Body of pancreas (tissue), 4 donors: ENCODE measurements at regions not wholly inside any gene's neighbourhood (a gene's known extent, or its start where the extent isn't known, plus 50 kb on each side); places are given as distances from the start of the nearest gene placed in this dataset.

Experiments used
- POLR2A ChIP-seq, 3 donors: fragments of 450-650 bp; IDR thresholded peaks; one replicate each; pipeline ENCODE4 v1.6.1; 2016; ENCODE audit warnings: antibody characterized with exemption in 3 of 3, mild to moderate bottlenecking in 2 of 3
- TF ChIP-seq, protein P1 (sequence below), 7 experiments: fragments of 450-650 bp in 4 of 7; fragments of 200-600 bp in 3 of 7; sonication (generic) in 3 of 7; IDR thresholded peaks; one replicate each; pipeline ENCODE4 v1.5.1; 2016 to 2019; ENCODE audit warnings: antibody characterized with exemption in 7 of 7

GRCh38 chr10:55353414-55353813 lies 552.4 kb upstream of the PCDH15 start:
- TF ChIP-seq, protein P1, sequence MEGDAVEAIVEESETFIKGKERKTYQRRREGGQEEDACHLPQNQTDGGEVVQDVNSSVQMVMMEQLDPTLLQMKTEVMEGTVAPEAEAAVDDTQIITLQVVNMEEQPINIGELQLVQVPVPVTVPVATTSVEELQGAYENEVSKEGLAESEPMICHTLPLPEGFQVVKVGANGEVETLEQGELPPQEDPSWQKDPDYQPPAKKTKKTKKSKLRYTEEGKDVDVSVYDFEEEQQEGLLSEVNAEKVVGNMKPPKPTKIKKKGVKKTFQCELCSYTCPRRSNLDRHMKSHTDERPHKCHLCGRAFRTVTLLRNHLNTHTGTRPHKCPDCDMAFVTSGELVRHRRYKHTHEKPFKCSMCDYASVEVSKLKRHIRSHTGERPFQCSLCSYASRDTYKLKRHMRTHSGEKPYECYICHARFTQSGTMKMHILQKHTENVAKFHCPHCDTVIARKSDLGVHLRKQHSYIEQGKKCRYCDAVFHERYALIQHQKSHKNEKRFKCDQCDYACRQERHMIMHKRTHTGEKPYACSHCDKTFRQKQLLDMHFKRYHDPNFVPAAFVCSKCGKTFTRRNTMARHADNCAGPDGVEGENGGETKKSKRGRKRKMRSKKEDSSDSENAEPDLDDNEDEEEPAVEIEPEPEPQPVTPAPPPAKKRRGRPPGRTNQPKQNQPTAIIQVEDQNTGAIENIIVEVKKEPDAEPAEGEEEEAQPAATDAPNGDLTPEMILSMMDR (IDR thresholded peaks at IDR 0.05), result no peak
- TF ChIP-seq POLR2A (IDR thresholded peaks at IDR 0.05), result no peak
